ENCODE measurements at regions not wholly inside any gene's neighbourhood (a gene's known extent, or its start where the extent isn't known, plus 50 kb on each side); places are given as distances from the start of the nearest gene placed in this dataset.

GRCh38 chr1:217089361-217090014 lies 366.3 kb upstream of the ESRRG start:
- DNase-seq (ENCODE audit: low read depth): peak; percentile 40

GRCh38 chr1:217088521-217089284 lies 365.5 kb upstream of the ESRRG start:
- DNase-seq (ENCODE audit: low read depth): no peak

- DNase-seq (ENCODE audit: low read depth): no peak
Observed at GRCh38 chr1:217088011-217088410, 364.8 kb upstream of the ESRRG start.

GRCh38 chr1:217079584-217079983 lies 356.4 kb upstream of the ESRRG start:
- no peak for DNase-seq (ENCODE audit: low read depth)

GRCh38 chr1:217078959-217079358 lies 355.7 kb upstream of the ESRRG start:
- no peak for DNase-seq (ENCODE audit: low read depth)

GRCh38 chr1:217078078-217078690 lies 355.0 kb upstream of the ESRRG start:
- no peak for DNase-seq (ENCODE audit: low read depth)

- no peak for DNase-seq (ENCODE audit: low read depth)
Observed at GRCh38 chr1:217077426-217077825, 354.2 kb upstream of the ESRRG start.

- peak; percentile 4 for DNase-seq (ENCODE audit: low read depth)
Observed at GRCh38 chr1:217076902-217077301, 353.7 kb upstream of the ESRRG start.

GRCh38 chr1:217072926-217073325 lies 349.7 kb upstream of the ESRRG start:
- DNase-seq (ENCODE audit: low read depth): no peak

GRCh38 chr1:217067642-217068041 lies 344.4 kb upstream of the ESRRG start:
- no peak for DNase-seq (ENCODE audit: low read depth)

GRCh38 chr1:217066794-217067193 lies 343.6 kb upstream of the ESRRG start:
- no peak for DNase-seq (ENCODE audit: low read depth)

- no peak for DNase-seq (ENCODE audit: low read depth)
Observed at GRCh38 chr1:217063172-217063908, 340.1 kb upstream of the ESRRG start.

GRCh38 chr1:217062586-217062985 lies 339.4 kb upstream of the ESRRG start:
- no peak for DNase-seq (ENCODE audit: low read depth)

GRCh38 chr1:217059401-217059800 lies 336.2 kb upstream of the ESRRG start:
- DNase-seq (ENCODE audit: low read depth): no peak

- DNase-seq (ENCODE audit: low read depth): no peak
Observed at GRCh38 chr1:217053676-217054075, 330.4 kb upstream of the ESRRG start.

GRCh38 chr1:217052626-217053025 lies 329.4 kb upstream of the ESRRG start:
- no peak for DNase-seq (ENCODE audit: low read depth)

GRCh38 chr1:217052196-217052595 lies 329.0 kb upstream of the ESRRG start:
- DNase-seq (ENCODE audit: low read depth): no peak

- DNase-seq (ENCODE audit: low read depth): no peak
Observed at GRCh38 chr1:217049721-217050120, 326.5 kb upstream of the ESRRG start.

- DNase-seq (ENCODE audit: low read depth): no peak
Observed at GRCh38 chr1:217049081-217049480, 325.9 kb upstream of the ESRRG start.

GRCh38 chr1:217048104-217048707 lies 325.0 kb upstream of the ESRRG start:
- DNase-seq (ENCODE audit: low read depth): no peak

GRCh38 chr1:217040711-217041455 lies 317.7 kb upstream of the ESRRG start:
- DNase-seq (ENCODE audit: low read depth): no peak
